H9 (cell line): ENCODE measurements at regions not wholly inside any gene's neighbourhood (a gene's known extent, or its start where the extent isn't known, plus 50 kb on each side); places are given as distances from the start of the nearest gene placed in this dataset.

Experiments used
- DNase-seq: peaks from one replicate; pipeline ENCODE4 v3.0.0-alpha.2; 2017
- H2AFZ ChIP-seq: one replicate; pipeline ENCODE4 v1.6.1; 2013; ENCODE audit warnings: mild to moderate bottlenecking, low read length, control low read depth, moderate library complexity
- H2AK5ac ChIP-seq: 2 replicates; pipeline ENCODE4 v1.6.1; 2013; ENCODE audit warnings: low read length, control low read depth, mixed read lengths; ENCODE audit not compliant: insufficient read length
- H2BK120ac ChIP-seq: one replicate; pipeline ENCODE4 v1.6.1; 2013; ENCODE audit warnings: low read depth, mild to moderate bottlenecking, low read length, control low read depth, inconsistent platforms; ENCODE audit not compliant: poor library complexity, severe bottlenecking
- H2BK12ac ChIP-seq: 2 replicates; pipeline ENCODE4 v1.6.1; 2013; ENCODE audit warnings: low read length, control low read depth, mixed read lengths, low read depth; ENCODE audit not compliant: insufficient read length
- H2BK15ac ChIP-seq: 2 replicates; pipeline ENCODE4 v1.6.1; 2013; ENCODE audit warnings: low read depth, low read length, control low read depth
- H2BK20ac ChIP-seq: one replicate; pipeline ENCODE4 v1.6.1; 2013; ENCODE audit warnings: low read depth, mild to moderate bottlenecking, low read length, control low read depth, inconsistent platforms; ENCODE audit not compliant: poor library complexity, severe bottlenecking
- H2BK5ac ChIP-seq: 2 replicates; pipeline ENCODE4 v1.6.1; 2013; ENCODE audit warnings: low read length, control low read depth, mixed read lengths; ENCODE audit not compliant: insufficient read length
- H3K14ac ChIP-seq: 2 replicates; pipeline ENCODE4 v1.6.1; 2013; ENCODE audit warnings: low read length, control low read depth; ENCODE audit not compliant: insufficient read depth
- H3K18ac ChIP-seq: 2 replicates; pipeline ENCODE4 v1.6.1; 2013; ENCODE audit warnings: low read depth, mild to moderate bottlenecking, mixed read lengths, low read length, control low read depth; ENCODE audit not compliant: insufficient read length
- H3K23ac ChIP-seq: 2 replicates; pipeline ENCODE4 v1.6.1; 2013; ENCODE audit warnings: low read length, control low read depth, mixed read lengths, low read depth; ENCODE audit not compliant: insufficient read length
- H3K23me2 ChIP-seq: 2 replicates; pipeline ENCODE4 v1.6.1; 2013; ENCODE audit warnings: low read depth, mild to moderate bottlenecking, mixed read lengths, low read length, control low read depth; ENCODE audit not compliant: insufficient read length, poor library complexity, severe bottlenecking
- H3K27ac ChIP-seq: 2 replicates; pipeline ENCODE4 v1.5.1; 2013; ENCODE audit warnings: low read length, control low read depth, mixed read lengths, low read depth; ENCODE audit not compliant: insufficient read length
- H3K27me3 ChIP-seq: 2 replicates; pipeline ENCODE4 v1.6.1; 2013; ENCODE audit warnings: low read length, control low read depth, inconsistent platforms; ENCODE audit not compliant: insufficient read depth
- H3K4ac ChIP-seq: 2 replicates; pipeline ENCODE4 v1.6.1; 2013; ENCODE audit warnings: low read depth, mild to moderate bottlenecking, control low read depth, inconsistent platforms, low read length, moderate library complexity
- H3K4me1 ChIP-seq: 2 replicates; pipeline ENCODE4 v1.6.1; 2013; ENCODE audit warnings: low read length, control low read depth, inconsistent platforms; ENCODE audit not compliant: insufficient read depth
- H3K4me2 ChIP-seq: 2 replicates; pipeline ENCODE4 v1.6.1; 2013; ENCODE audit warnings: low read length, control low read depth, mixed read lengths; ENCODE audit not compliant: insufficient read length, insufficient read depth
- H3K56ac ChIP-seq: 2 replicates; pipeline ENCODE4 v1.6.1; 2013; ENCODE audit warnings: low read depth, mild to moderate bottlenecking, mixed read lengths, low read length, control low read depth; ENCODE audit not compliant: insufficient read length
- H3K79me1 ChIP-seq: 2 replicates; pipeline ENCODE4 v1.6.1; 2013; ENCODE audit warnings: low read depth, mild to moderate bottlenecking, moderate library complexity, low read length, control low read depth, inconsistent platforms; ENCODE audit not compliant: insufficient read depth, poor library complexity, severe bottlenecking
- H3K79me2 ChIP-seq: 2 replicates; pipeline ENCODE4 v1.6.1; 2013; ENCODE audit warnings: low read length, control low read depth, inconsistent platforms; ENCODE audit not compliant: insufficient read depth
- H3K9ac ChIP-seq: 2 replicates; pipeline ENCODE4 v1.6.1; 2013; ENCODE audit warnings: low read length, control low read depth, mixed read lengths; ENCODE audit not compliant: insufficient read length; ENCODE audit errors: extremely low read depth
- H3K9me3 ChIP-seq: one replicate; pipeline ENCODE4 v1.6.1; 2013; ENCODE audit warnings: low read depth, low read length, inconsistent platforms; ENCODE audit not compliant: control insufficient read depth
- H3T11ph ChIP-seq: one replicate; pipeline ENCODE4 v1.6.1; 2013; ENCODE audit warnings: mild to moderate bottlenecking, low read length, control low read depth, inconsistent platforms
- H4K20me1 ChIP-seq: one replicate; pipeline ENCODE4 v1.6.1; 2013; ENCODE audit not compliant: control insufficient read depth, insufficient read length, insufficient read depth
- H4K5ac ChIP-seq: 2 replicates; pipeline ENCODE4 v1.6.1; 2013; ENCODE audit warnings: low read depth, mild to moderate bottlenecking, mixed read lengths, low read length, control low read depth; ENCODE audit not compliant: insufficient read length
- H4K8ac ChIP-seq: replicated peaks from 2 replicates; pipeline ENCODE4 v1.6.1; 2013; ENCODE audit warnings: low read length, control low read depth, mixed read lengths, low read depth; ENCODE audit not compliant: insufficient read length
- H4K91ac ChIP-seq: 2 replicates; pipeline ENCODE4 v1.6.1; 2013; ENCODE audit warnings: low read depth, mild to moderate bottlenecking, moderate library complexity, mixed read lengths, low read length, control low read depth; ENCODE audit not compliant: insufficient read length
- H3K27ac Mint-ChIP-seq, 3 experiments: 2 replicates in 2 of 3; 3 replicates in 1 of 3; pipeline ENCODE4 v1.8.0; 2020 to 2021; ENCODE audit warnings: mixed read lengths in 3 of 3, mild to moderate bottlenecking in 1 of 3, moderate library complexity in 1 of 3
- H3K27me3 Mint-ChIP-seq: 2 replicates; pipeline ENCODE4 v1.8.0; 2021; ENCODE audit warnings: low read depth, mild to moderate bottlenecking, moderate library complexity, mixed read lengths
- H3K36me3 Mint-ChIP-seq, 3 experiments: 2 replicates in 2 of 3; 3 replicates in 1 of 3; pipeline ENCODE4 v1.8.0; 2020 to 2021; ENCODE audit warnings: low read depth in 3 of 3, mixed read lengths in 3 of 3; ENCODE audit not compliant: insufficient read depth in 1 of 3
- H3K4me1 Mint-ChIP-seq, 2 experiments: 2 replicates each; pipeline ENCODE4 v1.8.0; 2020; ENCODE audit warnings: mixed read lengths in 2 of 2
- H3K4me3 Mint-ChIP-seq, 2 experiments: 2 replicates in 1 of 2; 3 replicates in 1 of 2; pipeline ENCODE4 v1.8.0; 2020 to 2021; ENCODE audit warnings: mild to moderate bottlenecking in 2 of 2, mixed read lengths in 2 of 2, moderate library complexity in 1 of 2
- H3K9me3 Mint-ChIP-seq, 2 experiments: 2 replicates in 1 of 2; 3 replicates in 1 of 2; pipeline ENCODE4 v1.8.0; 2020; ENCODE audit warnings: mild to moderate bottlenecking in 2 of 2, mixed read lengths in 2 of 2, moderate library complexity in 1 of 2
- WGBS: extraction: QIAGEN DNeasy Blood & Tissue Kit; methylation state at CpG from one replicate; pipeline ENCODE4 v1.1.7; 2013; ENCODE audit warnings: missing lambda C conversion rate, low lambda C conversion rate, mixed read lengths; ENCODE audit not compliant: insufficient read length; ENCODE audit errors: extremely low coverage; 5-methylcytosine and 5-hydroxymethylcytosine counted together
- TF ChIP-seq, protein P1 (sequence below): fragments of 200-600 bp; sonication (generic); conservative IDR thresholded peaks from 3 replicates; pipeline ENCODE4 v1.8.0; 2021; ENCODE audit warnings: antibody characterized with exemption, mild to moderate bottlenecking

DNA sequence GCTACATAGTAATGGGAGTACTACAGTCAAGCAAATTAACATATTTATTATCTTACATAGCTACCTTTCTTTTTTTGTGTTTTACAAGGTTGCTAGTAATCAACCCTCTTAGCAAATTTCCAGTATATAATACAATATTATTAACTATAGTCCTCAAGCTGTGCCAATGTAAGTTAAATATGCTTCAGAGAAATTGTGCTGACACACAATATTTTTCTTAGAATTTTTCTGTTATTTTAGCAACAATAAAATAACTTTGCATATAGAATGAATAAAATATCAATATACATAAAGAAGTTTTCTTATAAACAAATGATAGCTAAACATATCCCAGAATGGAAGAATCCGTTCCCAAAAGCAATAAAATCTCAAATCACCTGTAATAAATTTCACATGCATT is 1605.1 kb downstream of the REEP3 start:
- H2BK120ac ChIP-seq = no peak overlapping the region
- H3K79me1 ChIP-seq = no peaks in the 10 kb centered on the region
- H2BK5ac ChIP-seq = no peak overlapping the region
- TF ChIP-seq, protein P1, sequence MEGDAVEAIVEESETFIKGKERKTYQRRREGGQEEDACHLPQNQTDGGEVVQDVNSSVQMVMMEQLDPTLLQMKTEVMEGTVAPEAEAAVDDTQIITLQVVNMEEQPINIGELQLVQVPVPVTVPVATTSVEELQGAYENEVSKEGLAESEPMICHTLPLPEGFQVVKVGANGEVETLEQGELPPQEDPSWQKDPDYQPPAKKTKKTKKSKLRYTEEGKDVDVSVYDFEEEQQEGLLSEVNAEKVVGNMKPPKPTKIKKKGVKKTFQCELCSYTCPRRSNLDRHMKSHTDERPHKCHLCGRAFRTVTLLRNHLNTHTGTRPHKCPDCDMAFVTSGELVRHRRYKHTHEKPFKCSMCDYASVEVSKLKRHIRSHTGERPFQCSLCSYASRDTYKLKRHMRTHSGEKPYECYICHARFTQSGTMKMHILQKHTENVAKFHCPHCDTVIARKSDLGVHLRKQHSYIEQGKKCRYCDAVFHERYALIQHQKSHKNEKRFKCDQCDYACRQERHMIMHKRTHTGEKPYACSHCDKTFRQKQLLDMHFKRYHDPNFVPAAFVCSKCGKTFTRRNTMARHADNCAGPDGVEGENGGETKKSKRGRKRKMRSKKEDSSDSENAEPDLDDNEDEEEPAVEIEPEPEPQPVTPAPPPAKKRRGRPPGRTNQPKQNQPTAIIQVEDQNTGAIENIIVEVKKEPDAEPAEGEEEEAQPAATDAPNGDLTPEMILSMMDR = no peak
- no peaks in the 10 kb centered on the region for H4K20me1 ChIP-seq
- H3K4me1 ChIP-seq = no peaks in the 10 kb centered on the region
- no peak overlapping the region for H3K56ac ChIP-seq
- no peak overlapping the region for H2BK15ac ChIP-seq
- no CpG with 5 or more reads among the region's 1 CpG for WGBS
- H3K27me3 ChIP-seq = no peaks in the 10 kb centered on the region
- H3K23me2 ChIP-seq = no peaks in the 10 kb centered on the region
- no peaks in the 10 kb centered on the region for H3K27me3 Mint-ChIP-seq
- H3K14ac ChIP-seq = no peak overlapping the region
- no peak overlapping the region for H2BK12ac ChIP-seq
- H3K4ac ChIP-seq = no peak overlapping the region
- H2BK20ac ChIP-seq = no peak overlapping the region
- H3K27ac ChIP-seq = no peak overlapping the region
- H4K91ac ChIP-seq = no peak overlapping the region
- DNase-seq = no peak
- H3K9me3 Mint-ChIP-seq = no peaks in the 10 kb centered on the region
- H3T11ph ChIP-seq = no peak overlapping the region
- no peak overlapping the region for H4K5ac ChIP-seq
- no peaks in the 10 kb centered on the region for H3K79me2 ChIP-seq
- no peak overlapping the region for H3K4me3 Mint-ChIP-seq
- no peak overlapping the region for H3K27ac Mint-ChIP-seq
- H3K23ac ChIP-seq = no peak overlapping the region
- H4K8ac ChIP-seq = no peak overlapping the region
- no peak overlapping the region for H3K18ac ChIP-seq
- H3K4me2 ChIP-seq = no peak overlapping the region
- no peak overlapping the region for H3K9ac ChIP-seq
- H3K36me3 Mint-ChIP-seq = no peaks in the 10 kb centered on the region
- no peak overlapping the region for H2AFZ ChIP-seq
- no peak overlapping the region for H2AK5ac ChIP-seq
- no peaks in the 10 kb centered on the region for H3K9me3 ChIP-seq
- no peaks in the 10 kb centered on the region for H3K4me1 Mint-ChIP-seq
